Omental fat pad (tissue), 3 donors: ENCODE measurements at regions not wholly inside any gene's neighbourhood (a gene's known extent, or its start where the extent isn't known, plus 50 kb on each side); places are given as distances from the start of the nearest gene placed in this dataset.

Source experiments
- ATAC-seq: fragments of 150-250 bp; one replicate; pipeline ENCODE4 v1.9.1; 2016; ENCODE audit warnings: mild to moderate bottlenecking, moderate library complexity; ENCODE audit not compliant: low FRiP score
- DNase-seq: peaks from one replicate; pipeline ENCODE4 v3.0.0-alpha.2; 2019; ENCODE audit warnings: low spot score
- CTCF ChIP-seq, 3 donors: fragments of 450-650 bp; IDR thresholded peaks; one replicate each; pipeline ENCODE4 v1.5.1; 2016 to 2017; ENCODE audit warnings: antibody characterized with exemption in 3 of 3, mild to moderate bottlenecking in 3 of 3, moderate library complexity in 2 of 3

DNA sequence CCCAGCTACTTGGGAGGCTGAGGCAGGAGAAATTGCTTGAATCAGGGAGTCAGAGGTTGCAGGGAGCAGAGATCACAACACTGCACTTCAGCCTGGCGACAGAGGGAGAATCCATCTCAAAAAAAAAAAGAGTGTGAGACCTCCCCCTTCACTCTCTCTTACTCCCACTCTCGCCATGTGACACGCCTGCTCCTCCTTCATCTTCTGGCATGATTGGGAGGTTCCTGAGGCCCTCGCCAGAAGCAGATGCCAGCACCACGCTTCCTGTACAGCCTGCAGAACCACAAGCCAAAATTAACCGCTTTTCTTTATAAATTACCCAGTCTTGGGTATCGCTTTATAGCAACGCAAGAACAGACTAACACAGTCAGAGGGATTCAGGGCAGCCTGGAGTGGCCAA is 66.3 kb upstream of the CREB1 start:
- peak; percentile 52 for ATAC-seq
- TF ChIP-seq CTCF (IDR thresholded peaks at IDR 0.05): no peak
- DNase-seq: no peak

GRCh38 chr2:207464007-207464406 is 65.8 kb upstream of the CREB1 start:
- ATAC-seq (no peak), DNase-seq (no peak)

GRCh38 chr2:207465894-207466293 is 63.9 kb upstream of the CREB1 start:
- DNase-seq (no peak), ATAC-seq (no peak)
- TF ChIP-seq CTCF (IDR thresholded peaks at IDR 0.05): no peak

More at GRCh38 chr2:207464007-207464406, 65.8 kb upstream of the CREB1 start:
- no peak for TF ChIP-seq CTCF (IDR thresholded peaks at IDR 0.05)

- DNase-seq: no peak
- no peak for TF ChIP-seq CTCF (IDR thresholded peaks at IDR 0.05)
- peak; percentile 24 for ATAC-seq
Measured at GRCh38 chr2:207467716-207468347, 61.9 kb upstream of the CREB1 start.

DNA sequence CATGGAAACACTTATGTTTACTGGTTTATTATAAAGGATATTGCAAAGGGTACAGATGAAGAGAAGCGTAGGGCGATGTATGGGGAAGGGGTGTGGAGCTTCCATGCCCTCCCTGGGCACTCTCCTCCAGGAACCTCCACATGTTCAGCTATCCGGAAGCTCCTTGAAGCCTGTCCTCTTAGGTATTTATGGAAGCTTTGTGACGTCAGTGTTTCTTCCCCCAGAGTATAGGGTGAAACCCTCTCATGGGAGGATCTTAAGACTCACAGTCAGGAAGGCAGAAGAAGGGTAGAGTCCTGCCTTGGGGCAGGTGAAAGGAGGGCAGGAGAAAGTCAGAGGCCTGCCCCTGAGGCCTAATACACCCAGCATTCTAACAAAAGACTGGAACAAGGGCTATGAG is 61.3 kb upstream of the CREB1 start:
- DNase-seq (no peak), ATAC-seq (no peak)
- TF ChIP-seq CTCF (IDR thresholded peaks at IDR 0.05): no peak

- DNase-seq (no peak), ATAC-seq (no peak)
- TF ChIP-seq CTCF (IDR thresholded peaks at IDR 0.05): no peak
Measured at GRCh38 chr2:207469451-207469850, 60.3 kb upstream of the CREB1 start.

DNA sequence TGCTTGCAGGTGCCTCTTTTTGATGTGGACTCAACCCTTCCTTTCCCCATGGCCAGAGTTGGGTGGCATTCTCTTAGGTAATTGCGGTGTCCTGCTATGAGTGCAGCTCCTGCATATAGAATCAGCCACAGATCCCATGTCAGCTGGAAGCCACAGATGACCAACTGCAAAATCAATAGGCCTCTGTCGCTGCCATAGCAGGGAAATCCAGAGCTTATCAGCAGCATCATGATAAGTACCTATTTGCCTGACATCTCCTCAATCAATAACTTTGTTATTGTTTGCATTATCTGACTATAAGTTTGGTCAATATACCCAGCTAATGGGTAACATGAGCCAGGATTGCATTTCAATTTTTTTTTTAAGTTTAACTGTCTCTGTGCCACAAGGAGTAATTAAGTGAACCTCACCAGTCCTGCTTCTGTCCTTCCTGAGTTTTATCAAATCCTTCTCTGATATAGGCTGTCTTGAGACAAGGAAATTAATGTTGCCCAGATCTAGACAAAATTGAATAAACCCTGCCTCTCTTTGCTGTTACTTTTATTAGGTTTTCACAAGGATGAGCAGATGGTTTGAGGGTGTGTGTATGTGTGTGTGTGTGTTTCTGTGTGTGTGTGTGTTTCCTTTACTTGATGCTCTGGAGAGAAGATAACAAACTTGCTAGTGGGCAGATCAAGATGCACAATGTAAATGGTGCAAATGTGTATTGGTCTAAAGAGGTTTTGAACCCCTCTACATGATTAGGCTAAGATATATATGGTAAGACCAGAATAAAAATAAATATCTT is 59.6 kb upstream of the CREB1 start:
- DNase-seq (no peak), ATAC-seq (no peak)
- TF ChIP-seq CTCF (IDR thresholded peaks at IDR 0.05): no peak
